SW 1271 (cell line): ENCODE measurements at regions not wholly inside any gene's neighbourhood (a gene's known extent, or its start where the extent isn't known, plus 50 kb on each side); places are given as distances from the start of the nearest gene placed in this dataset.

Source experiments
- DNase-seq, 2 experiments: peaks; one replicate each; lab custom pipeline; 2025; lab: John Stamatoyannopoulos, UW

DNA sequence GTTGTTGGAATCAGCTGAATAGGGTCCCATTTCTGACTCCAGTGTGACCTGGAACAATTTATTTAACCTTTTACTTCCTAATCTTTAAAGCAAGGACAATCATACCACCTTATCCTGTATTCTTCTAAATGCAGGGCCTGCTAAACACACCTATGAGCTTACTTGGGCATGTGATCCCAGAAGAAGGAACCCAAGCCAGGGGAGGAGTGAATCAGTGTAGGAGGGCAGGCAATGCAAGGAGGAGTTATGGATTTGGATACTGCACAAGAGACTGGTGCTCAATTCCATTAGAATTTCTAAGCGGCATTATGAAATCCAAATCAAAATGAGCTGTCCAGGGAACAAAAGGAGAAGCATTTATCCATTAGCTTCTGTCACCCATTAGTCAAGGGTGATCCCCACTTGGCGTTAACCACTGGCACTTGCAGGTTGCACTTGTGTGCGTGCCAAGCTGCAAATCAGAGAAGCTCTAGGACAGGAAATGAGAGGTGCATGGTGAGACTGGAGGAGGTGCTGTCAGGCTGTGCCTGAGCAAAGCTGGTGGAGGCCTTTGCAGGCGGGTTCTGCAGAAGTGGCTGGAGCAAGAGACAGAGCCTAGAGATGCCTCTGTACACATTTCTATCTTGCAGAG, 297.2 kb upstream of the PLXNA2 start:
- DNase-seq, result no peak

DNA sequence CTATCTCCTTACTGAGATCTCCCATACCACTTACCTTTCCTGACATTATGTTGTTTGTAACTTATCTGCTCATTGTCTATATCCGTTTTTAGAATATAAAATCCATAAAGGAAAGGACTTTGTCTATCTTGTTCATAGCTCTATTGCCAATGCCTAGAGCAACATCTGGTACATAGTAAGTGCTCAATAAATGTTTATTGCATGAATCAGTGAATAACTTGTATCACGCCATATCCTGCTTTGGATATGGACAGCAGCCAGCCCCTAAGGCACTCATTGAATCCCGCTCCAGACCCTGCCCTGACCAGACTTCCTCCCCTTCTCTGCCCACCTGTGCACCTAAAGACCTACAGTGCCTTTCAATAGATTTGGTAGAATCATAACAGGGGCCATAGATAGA, 298.1 kb upstream of the PLXNA2 start:
- no peak for DNase-seq

DNA sequence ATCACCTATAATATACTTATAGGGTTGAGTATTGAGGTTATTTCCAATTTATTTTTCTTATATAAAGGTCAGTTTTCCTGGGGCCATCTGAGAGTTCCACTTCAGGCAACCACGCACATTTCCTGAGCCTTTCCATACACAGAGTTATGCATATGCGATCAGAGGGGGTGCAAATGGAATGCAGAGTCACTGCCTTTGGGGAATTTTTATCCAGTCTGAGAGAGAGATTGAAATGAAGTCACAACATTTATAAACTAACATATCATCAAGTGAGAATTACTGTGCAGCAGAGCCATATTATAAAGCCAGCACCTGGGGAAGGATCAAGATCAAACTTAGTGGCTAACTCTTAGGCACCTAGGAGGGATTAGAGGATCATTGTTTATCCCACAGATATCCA, 299.9 kb upstream of the PLXNA2 start:
- DNase-seq, result no peak

GRCh38 chr1:208544794-208545193, 300.6 kb upstream of the PLXNA2 start:
- no peak for DNase-seq

DNA sequence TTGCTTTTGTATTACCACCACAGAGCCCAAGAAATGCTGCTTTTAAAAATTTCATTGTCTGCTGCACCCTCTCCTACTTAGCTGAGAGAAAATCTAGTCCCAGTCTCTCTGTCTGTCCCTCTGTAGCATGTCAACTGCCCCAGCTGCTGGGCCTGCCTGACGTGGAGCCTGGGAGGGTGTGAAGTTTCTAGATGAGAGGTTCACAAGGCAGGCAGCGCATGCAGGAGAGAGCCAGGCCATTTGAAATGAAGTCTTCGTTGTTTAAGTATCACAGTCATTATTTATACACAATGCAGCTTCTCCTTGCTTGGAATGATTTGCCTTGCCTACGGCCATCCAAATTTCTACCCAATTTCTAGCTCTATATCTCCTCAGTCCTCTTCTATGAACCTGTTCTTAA, 306.8 kb upstream of the PLXNA2 start:
- DNase-seq, result no peak

DNA sequence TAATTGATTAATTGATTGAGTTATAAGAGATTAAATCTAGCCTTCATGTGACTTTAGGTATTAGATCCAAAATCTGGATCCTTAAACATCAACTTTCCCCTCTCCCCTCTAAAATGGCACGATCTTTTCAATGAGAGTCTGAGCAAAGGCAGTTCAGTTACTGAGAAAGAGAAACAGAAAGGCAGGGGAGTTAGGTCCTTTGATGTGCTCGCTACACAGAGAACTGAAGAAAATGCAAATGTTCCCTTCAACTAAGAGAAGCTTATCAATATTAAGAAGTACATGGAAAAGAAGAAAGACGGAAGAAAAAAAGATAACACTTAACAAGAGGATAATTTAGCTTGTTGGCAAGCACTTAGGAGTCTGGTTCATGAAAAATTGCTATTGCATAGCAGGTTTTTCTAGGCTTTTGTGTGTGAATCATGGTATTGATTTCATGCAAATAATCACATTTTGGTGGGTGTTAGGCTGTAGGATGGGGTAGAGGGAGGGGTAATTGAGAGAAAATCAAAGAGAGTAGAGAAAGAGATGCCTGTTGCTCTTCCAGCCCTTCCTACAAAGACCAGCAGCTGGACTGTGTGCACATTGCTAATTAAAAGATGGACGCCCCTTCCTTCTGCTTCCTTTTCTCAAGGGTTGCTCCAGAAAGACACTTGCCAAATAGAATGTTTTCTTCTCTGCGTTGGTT, 307.6 kb upstream of the PLXNA2 start:
- DNase-seq, result no peak

- DNase-seq, result no peak
Observed at GRCh38 chr1:208552928-208553327, 308.7 kb upstream of the PLXNA2 start.

- DNase-seq, result no peak
Observed at GRCh38 chr1:208556461-208556860, 312.3 kb upstream of the PLXNA2 start.

GRCh38 chr1:208557046-208557722, 313.0 kb upstream of the PLXNA2 start:
- DNase-seq, result no peak

DNA sequence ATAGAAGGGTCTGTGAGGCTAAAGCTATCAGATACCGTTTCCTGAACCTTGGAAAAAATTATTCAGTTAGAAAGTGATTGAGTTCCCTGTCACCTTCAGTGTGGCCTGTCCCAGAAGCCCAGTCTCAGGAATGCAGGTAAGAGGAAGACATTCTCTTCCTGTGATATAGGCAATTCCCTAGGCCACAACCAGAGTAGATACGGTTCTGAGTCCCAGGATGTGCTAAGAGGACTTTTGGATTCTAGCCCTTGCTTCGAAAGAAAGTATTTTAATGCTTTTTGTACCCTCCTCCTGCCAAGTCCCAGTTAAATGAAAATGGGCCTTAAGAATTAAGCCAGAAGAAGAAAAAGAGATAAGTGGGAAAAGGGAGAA, 313.5 kb upstream of the PLXNA2 start:
- DNase-seq, result no peak

GRCh38 chr1:208559597-208560329, 315.6 kb upstream of the PLXNA2 start:
- no peak for DNase-seq

DNA sequence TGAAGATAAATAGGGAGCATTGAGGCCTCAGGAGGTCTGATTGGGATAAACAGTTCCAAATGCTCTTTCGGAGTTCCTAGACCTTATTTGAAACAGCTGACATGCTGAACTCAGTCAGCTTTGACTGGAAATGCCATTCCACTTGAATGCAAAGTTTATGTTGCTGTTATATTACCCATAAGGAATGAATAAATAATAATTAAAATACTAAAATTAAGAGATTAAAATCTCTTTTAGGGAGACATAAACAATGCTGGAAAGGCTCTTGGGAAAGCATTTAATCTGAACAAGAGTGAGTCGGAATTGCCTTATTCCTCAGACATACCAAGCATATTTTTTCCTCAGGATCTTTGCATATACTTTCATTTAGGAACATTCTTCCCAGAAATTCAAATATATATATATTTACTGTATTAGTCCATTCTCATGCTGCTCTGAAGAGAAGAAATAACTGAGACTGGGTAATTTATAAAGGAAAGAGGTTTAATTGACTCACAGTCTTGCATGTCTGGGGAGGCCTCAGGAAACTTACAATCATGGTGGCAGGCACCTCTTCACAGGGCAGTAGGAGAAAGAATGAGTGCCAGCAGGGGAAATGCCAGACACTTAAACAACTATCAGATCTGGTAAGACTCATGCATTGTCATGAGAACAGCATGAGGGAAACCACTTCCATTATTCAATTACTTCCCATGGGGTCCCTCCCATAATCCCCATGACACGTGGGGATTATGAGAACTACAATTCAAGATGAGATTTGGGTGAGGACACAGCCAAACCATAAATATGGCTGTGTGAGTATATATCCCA, 318.2 kb upstream of the PLXNA2 start:
- no peak for DNase-seq

DNA sequence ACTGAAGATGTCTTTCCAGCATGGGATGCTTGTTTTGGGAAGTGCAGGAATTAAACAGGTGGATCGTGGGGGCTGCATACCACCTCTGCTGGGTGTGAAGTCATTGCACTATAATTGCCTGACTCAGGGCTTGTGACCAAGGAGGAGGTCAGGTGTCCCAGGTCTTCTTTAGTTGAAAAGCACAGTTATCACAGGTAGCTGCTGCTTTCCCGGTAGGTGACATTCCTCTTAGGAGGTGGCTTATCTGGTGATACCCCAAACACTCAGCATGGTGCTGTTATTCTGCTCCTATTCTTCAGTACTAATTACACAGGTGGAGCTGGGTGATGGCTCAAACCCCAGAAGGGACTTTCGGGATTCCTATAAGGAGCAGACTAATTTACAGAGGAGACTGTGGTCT, 320.3 kb upstream of the PLXNA2 start:
- DNase-seq, result no peak

DNA sequence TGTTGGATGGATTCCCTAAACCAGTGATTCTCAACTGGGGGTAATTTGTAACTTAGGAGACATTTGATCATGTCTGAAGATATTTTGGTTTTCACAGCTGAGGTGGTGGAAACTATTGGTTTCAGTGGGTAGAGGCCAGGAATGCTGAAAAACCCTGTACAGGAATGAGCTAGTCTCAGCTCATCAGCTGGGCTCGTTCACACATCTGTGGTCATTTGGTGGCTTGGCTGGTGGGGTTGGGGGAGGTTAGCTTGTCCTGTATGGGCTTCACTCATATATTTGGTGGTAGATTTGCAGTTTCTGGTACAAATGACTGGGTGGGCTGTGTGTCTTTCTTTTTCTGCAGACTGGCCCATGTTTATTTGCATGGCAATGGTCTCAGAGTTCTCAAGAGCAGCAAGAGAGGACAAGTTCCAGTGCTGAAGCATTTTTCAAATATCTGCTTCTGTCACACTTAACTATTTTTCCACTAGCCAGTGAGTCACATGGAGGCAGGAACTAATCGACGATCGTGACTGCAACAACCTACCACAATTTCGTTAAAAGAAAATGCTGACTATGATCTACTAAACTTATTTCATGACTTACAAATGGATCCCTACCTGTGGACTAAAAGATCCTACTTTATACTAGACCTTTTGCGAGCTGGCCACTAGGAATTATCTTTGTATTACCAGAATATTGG, 321.7 kb upstream of the PLXNA2 start:
- DNase-seq, result no peak

- DNase-seq, result no peak
Observed at GRCh38 chr1:208569181-208569580, 325.0 kb upstream of the PLXNA2 start.

- no peak for DNase-seq
Observed at GRCh38 chr1:208570362-208570761, 326.2 kb upstream of the PLXNA2 start.

DNA sequence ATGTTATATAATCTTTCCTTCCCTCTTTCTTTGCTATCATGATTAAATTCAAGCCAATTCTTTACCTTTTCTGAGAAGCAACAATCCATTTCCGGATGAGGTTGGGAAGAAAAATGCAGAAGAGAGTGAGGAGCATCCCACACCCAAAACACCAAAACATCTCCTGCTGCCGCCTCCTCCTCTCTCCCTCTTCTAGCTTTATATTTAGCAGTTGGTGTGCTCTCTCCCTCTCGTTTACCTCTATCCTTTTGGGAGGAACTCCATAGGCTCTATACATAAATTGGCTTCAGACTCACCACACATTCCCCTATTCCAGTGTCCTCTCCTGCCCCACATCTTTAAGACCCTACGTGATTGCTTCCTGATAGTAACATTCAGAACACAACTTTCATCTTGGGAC, 332.2 kb upstream of the PLXNA2 start:
- DNase-seq, result no peak

DNA sequence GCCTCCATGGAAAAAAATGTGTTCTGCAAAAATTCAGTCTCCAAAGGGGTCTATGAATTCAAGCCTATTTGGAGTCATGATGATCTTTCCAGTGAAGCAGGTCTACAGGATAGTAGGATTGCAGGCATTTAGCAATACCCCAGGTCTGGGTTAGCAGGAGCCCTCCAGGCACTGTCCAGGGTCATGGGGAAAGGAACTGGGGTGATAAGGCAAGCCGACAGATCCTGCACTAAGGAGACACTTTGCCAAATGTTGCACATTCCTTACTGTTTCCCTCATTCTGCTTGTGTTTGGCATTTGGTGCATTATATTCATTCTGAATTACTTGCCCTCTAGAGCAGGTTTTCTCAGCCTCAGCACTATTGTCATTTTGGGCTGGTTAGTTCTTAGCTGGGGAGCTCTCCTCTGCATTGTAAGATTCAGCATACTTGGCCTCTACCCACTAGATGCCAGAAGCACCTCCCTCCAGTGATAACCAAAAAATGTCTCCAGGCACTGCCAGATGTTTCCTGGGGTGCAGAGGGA, 333.3 kb upstream of the PLXNA2 start:
- no peak for DNase-seq

GRCh38 chr1:208581209-208581608, 337.0 kb upstream of the PLXNA2 start:
- DNase-seq, result no peak

DNA sequence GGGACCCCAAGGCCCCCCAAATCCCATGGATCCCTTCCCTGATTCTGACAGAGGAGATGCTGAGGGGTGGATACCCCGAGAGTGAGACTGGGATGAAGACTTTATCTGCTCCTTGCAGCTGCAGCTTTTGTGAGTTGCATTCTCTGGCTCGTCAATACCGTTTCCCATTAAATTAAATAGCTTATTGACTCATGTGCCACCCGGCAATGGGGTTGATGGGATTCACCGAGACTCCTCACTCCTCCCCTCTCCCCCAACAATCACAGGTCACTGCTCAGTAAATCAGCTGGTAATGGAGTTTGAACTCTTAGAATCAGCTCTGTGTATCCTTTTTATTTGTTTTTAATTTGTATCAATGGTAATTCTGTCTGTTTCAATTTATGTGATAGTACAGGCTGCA, 337.5 kb upstream of the PLXNA2 start:
- DNase-seq, result no peak

- DNase-seq, result no peak
Observed at GRCh38 chr1:208584167-208584755, 340.1 kb upstream of the PLXNA2 start.
